ENCODE measurements at regions not wholly inside any gene's neighbourhood (a gene's known extent, or its start where the extent isn't known, plus 50 kb on each side); places are given as distances from the start of the nearest gene placed in this dataset.

- no peak overlapping the region for H3K4me3 ChIP-seq (ENCODE audit: low read depth, low read length)
- DNase-seq (ENCODE audit: low read depth): no peak
- no peak for TF ChIP-seq CTCF (conservative IDR thresholded peaks at IDR 0.05; ENCODE audit: low read depth, low read length)
Measured at GRCh38 chr1:90386899-90387720, 330.0 kb downstream of the BARHL2 start.

GRCh38 chr1:90384193-90384592, 332.9 kb downstream of the BARHL2 start:
- H3K4me3 ChIP-seq (ENCODE audit: low read depth, low read length): no peak overlapping the region
- TF ChIP-seq CTCF (conservative IDR thresholded peaks at IDR 0.05; ENCODE audit: low read depth, low read length): no peak

DNA sequence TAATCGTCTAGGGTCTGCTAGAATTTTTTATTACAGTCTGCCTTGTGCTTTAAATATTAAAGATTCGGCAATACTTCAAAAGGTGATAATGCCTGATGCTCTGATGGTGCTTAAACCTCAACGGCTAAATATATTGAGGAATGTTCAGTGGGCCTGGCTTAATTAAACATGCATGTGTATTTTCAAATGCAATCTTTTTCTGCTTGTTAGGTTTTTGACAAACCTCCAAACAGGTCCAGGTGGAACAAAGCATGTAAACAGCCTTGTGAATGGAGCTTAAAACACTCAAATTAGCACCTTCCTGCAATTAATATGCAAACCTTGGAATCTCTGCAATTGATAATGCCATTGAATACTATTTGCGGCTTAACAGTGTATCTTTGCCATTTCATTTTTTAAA, 334.9 kb downstream of the BARHL2 start:
- TF ChIP-seq CTCF (conservative IDR thresholded peaks at IDR 0.05; ENCODE audit: low read depth, low read length): no peak
- no peak overlapping the region for H3K4me3 ChIP-seq (ENCODE audit: low read depth, low read length)
- no peak for DNase-seq (ENCODE audit: low read depth)

More at GRCh38 chr1:90384193-90384592, 332.9 kb downstream of the BARHL2 start:
- DNase-seq (ENCODE audit: low read depth): no peak

- TF ChIP-seq CTCF (conservative IDR thresholded peaks at IDR 0.05; ENCODE audit: low read depth, low read length): no peak
- DNase-seq (ENCODE audit: low read depth): no peak
- H3K4me3 ChIP-seq (ENCODE audit: low read depth, low read length): no peak overlapping the region
Measured at GRCh38 chr1:90381598-90381997, 335.5 kb downstream of the BARHL2 start.

GRCh38 chr1:90371448-90371813, 345.7 kb downstream of the BARHL2 start:
- no peak for TF ChIP-seq CTCF (conservative IDR thresholded peaks at IDR 0.05; ENCODE audit: low read depth, low read length)
- no peak overlapping the region for H3K4me3 ChIP-seq (ENCODE audit: low read depth, low read length)
- DNase-seq (ENCODE audit: low read depth): no peak

GRCh38 chr1:90370686-90371447, 346.2 kb downstream of the BARHL2 start:
- H3K4me3 ChIP-seq (ENCODE audit: low read depth, low read length): no peak overlapping the region
- TF ChIP-seq CTCF (conservative IDR thresholded peaks at IDR 0.05; ENCODE audit: low read depth, low read length): no peak
- DNase-seq (ENCODE audit: low read depth): no peak

All from epithelial cell of proximal tubule (primary cell).